ENCODE measurements at regions not wholly inside any gene's neighbourhood (a gene's known extent, or its start where the extent isn't known, plus 50 kb on each side); places are given as distances from the start of the nearest gene placed in this dataset.

DNA sequence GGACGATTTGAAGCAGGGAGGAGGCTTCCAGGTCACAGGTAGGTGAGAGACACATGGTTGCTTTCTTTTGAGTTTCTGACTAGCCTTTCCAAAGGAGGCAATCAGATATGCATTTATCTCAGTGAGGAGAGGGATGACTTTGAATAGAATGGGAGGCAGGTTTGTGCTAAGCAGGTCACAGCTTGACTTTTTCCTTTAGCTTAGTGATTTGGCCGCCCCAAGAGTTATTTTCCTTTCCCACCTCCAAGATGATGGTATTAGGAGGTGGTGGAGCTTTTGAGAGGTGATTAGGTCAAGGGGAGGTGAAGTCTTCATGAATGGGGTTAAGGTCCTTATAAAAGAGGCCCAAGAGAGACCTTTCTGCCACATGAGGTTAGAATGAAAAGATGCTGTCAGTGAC is 443.7 kb downstream of the TYW1 start:
- Histone ChIP-seq H3K4me1 (ENCODE audit: insufficient read depth, low read length, poor library complexity, severe bottlenecking) (no peaks in the 10 kb centered on the region), H4K20me1 (ENCODE audit: insufficient read depth, low read length, poor library complexity, severe bottlenecking) (no peaks in the 10 kb centered on the region), H3F3A (ENCODE audit: low read depth) (no peaks in the 10 kb centered on the region), H3K9ac (ENCODE audit: low read depth, low read length, poor library complexity, severe bottlenecking) (no peak overlapping the region), H3K36me3 (ENCODE audit: insufficient read depth, low read length) (no peaks in the 10 kb centered on the region), H2AFZ (ENCODE audit: low read length) (no peak overlapping the region), H3K9me3 (ENCODE audit: insufficient read depth, low read depth, low read length) (no peaks in the 10 kb centered on the region), H3K9me2 (replicated peaks; ENCODE audit: low read depth, low read length) (no peaks in the 10 kb centered on the region), H3K27me3 (ENCODE audit: insufficient read depth, low read length, poor library complexity, severe bottlenecking) (no peaks in the 10 kb centered on the region), H3K4me2 (ENCODE audit: low read depth, low read length, poor library complexity, severe bottlenecking) (no peak overlapping the region), H3K79me2 (ENCODE audit: insufficient read depth, low read length) (no peaks in the 10 kb centered on the region), H3K4me3 (ENCODE audit: low read length, poor library complexity, severe bottlenecking) (no peak overlapping the region)
- TF ChIP-seq, protein P1, sequence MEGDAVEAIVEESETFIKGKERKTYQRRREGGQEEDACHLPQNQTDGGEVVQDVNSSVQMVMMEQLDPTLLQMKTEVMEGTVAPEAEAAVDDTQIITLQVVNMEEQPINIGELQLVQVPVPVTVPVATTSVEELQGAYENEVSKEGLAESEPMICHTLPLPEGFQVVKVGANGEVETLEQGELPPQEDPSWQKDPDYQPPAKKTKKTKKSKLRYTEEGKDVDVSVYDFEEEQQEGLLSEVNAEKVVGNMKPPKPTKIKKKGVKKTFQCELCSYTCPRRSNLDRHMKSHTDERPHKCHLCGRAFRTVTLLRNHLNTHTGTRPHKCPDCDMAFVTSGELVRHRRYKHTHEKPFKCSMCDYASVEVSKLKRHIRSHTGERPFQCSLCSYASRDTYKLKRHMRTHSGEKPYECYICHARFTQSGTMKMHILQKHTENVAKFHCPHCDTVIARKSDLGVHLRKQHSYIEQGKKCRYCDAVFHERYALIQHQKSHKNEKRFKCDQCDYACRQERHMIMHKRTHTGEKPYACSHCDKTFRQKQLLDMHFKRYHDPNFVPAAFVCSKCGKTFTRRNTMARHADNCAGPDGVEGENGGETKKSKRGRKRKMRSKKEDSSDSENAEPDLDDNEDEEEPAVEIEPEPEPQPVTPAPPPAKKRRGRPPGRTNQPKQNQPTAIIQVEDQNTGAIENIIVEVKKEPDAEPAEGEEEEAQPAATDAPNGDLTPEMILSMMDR (conservative IDR thresholded peaks at IDR 0.05; ENCODE audit: low read length), result no peak
- no peak for TF ChIP-seq EZH2phosphoT487 (IDR thresholded peaks at IDR 0.05; ENCODE audit: borderline replicate concordance)

DNA sequence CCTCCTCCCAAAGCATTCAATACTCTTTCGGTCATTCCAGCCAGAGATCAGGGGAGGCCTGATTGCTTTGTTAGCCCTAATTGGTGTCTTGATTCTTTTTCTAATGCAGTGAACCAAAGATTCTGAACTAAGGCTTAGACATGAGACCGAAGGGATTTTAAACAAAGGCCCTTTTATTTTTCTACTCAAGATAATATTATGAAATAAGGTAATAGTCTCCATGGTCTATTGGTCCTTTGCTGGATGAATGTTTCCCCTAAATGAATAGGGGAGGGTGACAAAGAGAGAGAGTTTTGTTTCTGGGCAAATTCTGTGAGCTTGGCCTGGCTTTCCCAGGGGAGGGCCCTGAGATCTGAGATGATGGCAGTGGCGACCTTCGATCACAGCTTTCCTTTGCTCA is 449.1 kb downstream of the TYW1 start:
- Histone ChIP-seq H3K4me2 (ENCODE audit: low read depth, low read length, poor library complexity, severe bottlenecking) (no peak overlapping the region), H3K4me1 (ENCODE audit: insufficient read depth, low read length, poor library complexity, severe bottlenecking) (no peaks in the 10 kb centered on the region), H3K36me3 (ENCODE audit: insufficient read depth, low read length) (no peaks in the 10 kb centered on the region), H2AFZ (ENCODE audit: low read length) (no peak overlapping the region), H3F3A (ENCODE audit: low read depth) (no peaks in the 10 kb centered on the region), H3K9ac (ENCODE audit: low read depth, low read length, poor library complexity, severe bottlenecking) (no peak overlapping the region), H3K27me3 (ENCODE audit: insufficient read depth, low read length, poor library complexity, severe bottlenecking) (no peaks in the 10 kb centered on the region), H3K9me2 (replicated peaks; ENCODE audit: low read depth, low read length) (no peaks in the 10 kb centered on the region), H3K79me2 (ENCODE audit: insufficient read depth, low read length) (no peaks in the 10 kb centered on the region), H3K4me3 (ENCODE audit: low read length, poor library complexity, severe bottlenecking) (no peak overlapping the region), H3K9me3 (ENCODE audit: insufficient read depth, low read depth, low read length) (no peaks in the 10 kb centered on the region), H4K20me1 (ENCODE audit: insufficient read depth, low read length, poor library complexity, severe bottlenecking) (no peaks in the 10 kb centered on the region)
- TF ChIP-seq EZH2phosphoT487 (IDR thresholded peaks at IDR 0.05; ENCODE audit: borderline replicate concordance), result no peak

DNA sequence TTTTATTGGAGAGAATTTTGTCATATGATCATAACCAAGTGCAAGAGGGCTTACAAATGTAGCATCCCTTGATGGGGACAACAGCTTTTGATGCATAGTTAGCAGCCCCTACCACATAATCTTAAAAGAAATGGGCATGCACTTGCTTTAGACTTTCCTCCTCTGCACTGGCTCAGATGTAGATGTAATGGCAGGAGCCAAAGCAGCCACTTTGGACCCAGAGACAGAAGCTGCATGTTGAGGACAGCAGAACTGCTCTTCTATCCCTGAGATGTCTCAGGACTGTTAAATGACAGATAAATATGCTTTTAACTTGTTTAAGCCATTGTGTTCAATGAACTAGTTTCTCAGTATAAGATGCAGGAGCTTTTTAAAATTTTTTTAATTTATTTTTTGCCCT is 450.7 kb downstream of the TYW1 start:
- no peaks in the 10 kb centered on the region for H4K20me1 ChIP-seq (ENCODE audit: insufficient read depth, low read length, poor library complexity, severe bottlenecking)
- H3F3A ChIP-seq (ENCODE audit: low read depth), result no peaks in the 10 kb centered on the region
- H3K36me3 ChIP-seq (ENCODE audit: insufficient read depth, low read length), result no peaks in the 10 kb centered on the region
- no peak overlapping the region for H3K4me2 ChIP-seq (ENCODE audit: low read depth, low read length, poor library complexity, severe bottlenecking)
- no peak overlapping the region for H3K4me3 ChIP-seq (ENCODE audit: low read length, poor library complexity, severe bottlenecking)
- H3K9me2 ChIP-seq (replicated peaks; ENCODE audit: low read depth, low read length), result no peaks in the 10 kb centered on the region
- TF ChIP-seq EZH2phosphoT487 (IDR thresholded peaks at IDR 0.05; ENCODE audit: borderline replicate concordance), result no peak
- TF ChIP-seq, protein P1 (conservative IDR thresholded peaks at IDR 0.05; ENCODE audit: low read length), result no peak
- no peaks in the 10 kb centered on the region for H3K27me3 ChIP-seq (ENCODE audit: insufficient read depth, low read length, poor library complexity, severe bottlenecking)
- H2AFZ ChIP-seq (ENCODE audit: low read length), result no peak overlapping the region
- no peaks in the 10 kb centered on the region for H3K79me2 ChIP-seq (ENCODE audit: insufficient read depth, low read length)
- no peaks in the 10 kb centered on the region for H3K4me1 ChIP-seq (ENCODE audit: insufficient read depth, low read length, poor library complexity, severe bottlenecking)
- 0 out of 2 replicates have a peak, but pooled peaks cover under 1% of the 10 kb centered on the region for H3K9me3 ChIP-seq (ENCODE audit: insufficient read depth, low read depth, low read length)
- no peak overlapping the region for H3K9ac ChIP-seq (ENCODE audit: low read depth, low read length, poor library complexity, severe bottlenecking)

DNA sequence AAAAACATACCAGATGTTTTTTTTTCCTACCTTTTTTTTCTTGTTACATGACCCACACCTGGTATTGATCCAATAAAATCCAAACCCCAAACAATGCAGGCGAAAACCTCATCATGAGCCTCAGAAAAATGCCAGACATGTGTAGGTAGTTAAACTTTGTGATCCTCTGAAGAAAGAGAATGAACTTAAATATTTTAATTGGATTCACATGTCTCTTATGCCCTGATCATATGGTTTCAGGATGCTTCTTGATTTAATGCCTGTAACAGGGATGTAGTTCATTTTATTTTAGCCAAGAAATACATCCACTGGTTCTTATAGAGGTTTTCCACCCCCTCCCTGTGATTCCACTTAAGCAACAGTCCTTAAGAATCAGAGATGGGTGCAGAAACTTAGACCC is 451.6 kb downstream of the TYW1 start:
- Histone ChIP-seq H2AFZ (ENCODE audit: low read length) (no peak overlapping the region), H3K4me1 (ENCODE audit: insufficient read depth, low read length, poor library complexity, severe bottlenecking) (no peaks in the 10 kb centered on the region), H3K9me3 (ENCODE audit: insufficient read depth, low read depth, low read length) (0 out of 2 replicates have a peak, but pooled peaks cover 6% of the 10 kb centered on the region), H4K20me1 (ENCODE audit: insufficient read depth, low read length, poor library complexity, severe bottlenecking) (no peaks in the 10 kb centered on the region), H3K4me2 (ENCODE audit: low read depth, low read length, poor library complexity, severe bottlenecking) (no peak overlapping the region), H3F3A (ENCODE audit: low read depth) (no peaks in the 10 kb centered on the region), H3K79me2 (ENCODE audit: insufficient read depth, low read length) (no peaks in the 10 kb centered on the region), H3K36me3 (ENCODE audit: insufficient read depth, low read length) (no peaks in the 10 kb centered on the region), H3K9ac (ENCODE audit: low read depth, low read length, poor library complexity, severe bottlenecking) (no peak overlapping the region), H3K9me2 (replicated peaks; ENCODE audit: low read depth, low read length) (no peaks in the 10 kb centered on the region), H3K4me3 (ENCODE audit: low read length, poor library complexity, severe bottlenecking) (no peak overlapping the region), H3K27me3 (ENCODE audit: insufficient read depth, low read length, poor library complexity, severe bottlenecking) (no peaks in the 10 kb centered on the region)
- TF ChIP-seq EZH2phosphoT487 (IDR thresholded peaks at IDR 0.05; ENCODE audit: borderline replicate concordance), result no peak
- TF ChIP-seq, protein P1 (conservative IDR thresholded peaks at IDR 0.05; ENCODE audit: low read length), result no peak
